GM18511 (cell line): ENCODE measurements at regions not wholly inside any gene's neighbourhood (a gene's known extent, or its start where the extent isn't known, plus 50 kb on each side); places are given as distances from the start of the nearest gene placed in this dataset.
A peak's percentile ranks its signal among the peaks of the same experiment; 100 is the strongest.

Experiments used
- ATAC-seq: cut with Tn5 transposase; IDR thresholded peaks from one replicate; pipeline ENCODE4 v1.9.1; 2021; ENCODE audit warnings: mild to moderate bottlenecking, moderate library complexity; ENCODE audit not compliant: unreplicated experiment

GRCh38 chr3:111244760-111245159 is 173.1 kb downstream of the NECTIN3 start:
- no peak for ATAC-seq

- no peak for ATAC-seq
These were observed 175.5 kb downstream of the NECTIN3 start for GRCh38 chr3:111246967-111247760.

GRCh38 chr3:111248406-111248805 is 176.8 kb downstream of the NECTIN3 start:
- ATAC-seq, result no peak

GRCh38 chr3:111249421-111249820 is 177.8 kb downstream of the NECTIN3 start:
- ATAC-seq, result no peak

DNA sequence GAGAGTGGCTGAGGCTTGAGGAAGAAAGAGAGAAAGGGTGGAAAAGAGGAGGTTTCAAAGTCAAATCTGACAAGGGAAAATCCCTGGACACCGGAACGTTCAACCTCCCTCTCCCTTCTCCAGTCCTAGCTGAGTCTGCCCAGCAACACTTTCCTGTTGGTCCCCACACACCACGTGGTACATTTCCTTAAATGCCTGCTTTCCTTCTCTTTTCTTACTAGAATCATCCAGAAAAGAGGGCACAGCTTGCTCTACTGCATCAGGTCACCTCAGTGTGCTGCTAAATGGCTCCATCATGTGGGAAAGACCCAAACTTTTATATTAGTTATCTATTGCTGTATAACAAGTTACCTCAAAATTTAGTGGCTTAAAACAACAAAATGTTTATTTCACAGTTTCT is 181.2 kb downstream of the NECTIN3 start:
- ATAC-seq, result peak; percentile 51

GRCh38 chr3:111253733-111254132 is 182.1 kb downstream of the NECTIN3 start:
- ATAC-seq, result no peak

- ATAC-seq, result peak; percentile 77
These were observed 189.3 kb downstream of the NECTIN3 start for GRCh38 chr3:111260878-111261277.

DNA sequence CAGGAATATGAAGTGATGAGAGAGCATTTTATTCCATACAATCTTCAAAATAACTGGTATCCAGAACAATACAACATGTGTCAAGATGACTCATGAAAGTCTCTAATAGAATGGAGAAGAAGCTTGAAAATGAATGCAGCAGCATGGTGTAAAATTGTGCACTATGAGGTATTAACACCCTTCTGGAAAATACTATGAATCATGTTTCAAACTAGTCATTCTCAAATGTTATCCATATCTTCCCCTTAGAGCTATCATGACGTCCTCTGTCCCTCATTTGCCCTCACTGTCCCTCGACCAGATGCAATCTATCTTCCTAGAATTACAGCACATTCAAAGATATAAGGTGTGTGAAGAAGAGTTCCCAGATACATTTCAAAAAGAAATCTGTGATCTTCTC is 198.2 kb downstream of the NECTIN3 start:
- no peak for ATAC-seq

- no peak for ATAC-seq
These were observed 205.6 kb downstream of the NECTIN3 start for GRCh38 chr3:111277226-111277625.

DNA sequence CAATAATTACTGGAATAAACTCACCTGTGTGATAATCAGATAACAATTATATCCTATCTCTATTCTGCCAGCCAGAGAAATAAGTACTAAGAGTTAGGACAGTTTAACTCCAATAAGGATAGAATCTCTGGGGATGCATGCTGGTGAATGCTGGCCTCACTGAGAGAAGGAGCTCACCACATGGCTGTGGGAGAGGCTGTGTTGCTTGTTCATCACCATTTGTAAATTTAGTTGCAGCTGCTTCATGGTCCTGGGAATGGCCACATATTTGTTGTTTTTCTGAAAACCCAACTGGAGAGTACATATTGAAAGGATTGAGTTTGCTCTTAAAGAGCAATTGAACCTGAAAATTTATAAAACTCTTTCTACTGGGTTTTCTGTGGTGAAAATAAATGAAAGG is 207.3 kb downstream of the NECTIN3 start:
- ATAC-seq, result no peak

GRCh38 chr3:111282024-111282423 is 210.4 kb downstream of the NECTIN3 start:
- ATAC-seq, result no peak

DNA sequence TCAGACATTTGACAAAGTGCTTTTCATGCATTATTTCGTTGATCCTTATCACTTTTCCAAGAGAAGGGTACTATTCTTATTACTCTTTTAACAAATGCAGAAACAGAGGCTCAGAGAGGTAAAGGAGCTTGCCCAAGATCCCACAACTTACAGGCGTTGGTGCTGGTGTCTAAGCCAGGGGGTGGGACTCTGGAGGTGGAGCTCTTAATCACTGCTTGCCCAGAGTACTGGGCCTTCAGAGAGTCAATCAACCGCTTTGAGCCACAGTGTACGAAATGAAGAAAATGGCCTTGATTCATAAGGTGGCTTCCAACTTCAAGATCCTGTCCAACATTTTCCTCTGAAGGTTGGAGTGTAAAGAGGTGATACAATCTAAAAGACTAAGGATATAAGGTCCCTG is 211.5 kb downstream of the NECTIN3 start:
- ATAC-seq, result no peak

DNA sequence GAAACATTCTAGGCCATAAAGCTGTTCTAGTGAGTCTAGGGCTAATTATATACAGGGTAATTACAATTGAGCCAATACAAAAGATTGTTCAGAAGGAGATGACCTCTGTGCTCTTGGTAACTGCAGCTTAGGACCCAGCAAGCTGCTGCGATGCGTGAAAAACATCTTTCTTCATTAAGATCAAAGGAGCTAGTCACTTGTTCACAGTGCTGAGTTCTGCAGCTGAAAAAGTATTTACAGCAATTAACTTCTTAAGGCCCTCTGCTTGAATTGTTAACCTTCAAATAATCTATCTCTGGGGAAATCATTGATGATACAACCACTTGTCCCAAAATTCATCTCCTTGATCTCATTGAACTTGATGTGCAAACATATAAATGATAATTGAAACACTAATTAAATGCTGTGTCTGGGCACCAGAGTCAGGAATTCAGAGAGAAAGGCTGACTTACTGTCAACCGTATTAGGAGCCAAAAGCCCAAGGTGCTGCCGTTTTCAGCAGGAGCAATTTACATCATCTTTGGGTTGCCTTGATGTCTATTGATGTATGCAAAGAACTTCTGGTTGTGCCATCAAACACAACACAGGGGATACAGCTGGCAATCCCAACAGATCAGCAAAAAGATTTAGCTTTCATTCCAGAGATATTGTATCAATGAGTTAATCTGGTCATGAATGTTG is 213.0 kb downstream of the NECTIN3 start:
- no peak for ATAC-seq

DNA sequence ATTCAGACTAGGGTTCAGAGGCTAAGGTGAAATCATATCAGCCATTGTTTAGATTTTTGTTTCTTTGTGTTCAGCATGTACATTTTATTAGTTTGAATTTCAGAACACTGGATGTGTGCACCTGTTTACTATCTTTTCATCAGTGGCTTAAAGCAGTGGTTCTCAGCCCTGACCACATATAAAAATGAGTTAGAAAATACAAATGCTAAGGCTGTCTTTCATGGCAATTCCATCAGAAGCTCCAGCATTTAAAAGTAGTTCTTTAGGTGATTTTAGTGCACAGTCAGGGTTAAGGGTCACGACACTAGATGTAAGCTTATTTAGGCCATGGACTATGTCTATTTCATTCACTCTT is 213.5 kb downstream of the NECTIN3 start:
- no peak for ATAC-seq

- ATAC-seq, result no peak
These were observed 214.1 kb downstream of the NECTIN3 start for GRCh38 chr3:111285694-111286093.

DNA sequence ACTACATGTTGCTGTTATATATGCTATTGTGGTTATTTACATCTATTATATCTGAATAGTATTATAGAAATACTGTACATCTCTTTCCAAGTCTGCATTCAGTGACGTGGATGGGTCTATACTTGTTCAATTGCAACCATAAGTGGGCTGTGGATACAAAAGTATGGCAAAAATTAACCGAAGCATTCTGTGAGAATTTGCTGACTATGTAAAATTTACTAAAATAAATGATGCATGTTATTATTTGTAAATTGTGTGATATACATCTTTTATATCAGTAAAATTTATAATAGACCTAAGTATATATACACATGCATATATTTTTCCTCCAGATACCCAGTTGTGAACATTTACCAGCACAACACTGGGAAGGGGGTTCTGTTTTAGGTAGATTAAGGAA is 215.1 kb downstream of the NECTIN3 start:
- ATAC-seq, result no peak

DNA sequence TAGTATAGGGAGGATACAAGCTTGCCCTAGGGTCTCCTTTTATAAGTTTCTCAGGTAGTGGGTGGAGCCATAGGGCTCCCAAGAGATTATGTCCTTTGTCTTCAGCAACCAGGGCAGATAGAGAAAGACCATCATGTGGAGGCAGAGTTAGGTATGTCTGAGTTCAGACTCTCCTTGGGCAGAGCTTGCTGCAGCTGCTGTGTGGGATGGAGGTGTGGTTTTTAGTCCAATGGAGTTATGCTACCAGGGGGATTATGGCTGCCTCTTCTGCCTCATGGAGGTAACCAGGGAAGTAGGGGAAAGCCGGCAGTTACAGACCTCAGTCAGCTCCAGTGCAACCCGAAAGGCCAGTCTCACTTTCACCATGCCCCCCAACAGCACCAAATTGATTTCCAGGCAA is 220.5 kb downstream of the NECTIN3 start:
- ATAC-seq, result no peak

- no peak for ATAC-seq
These were observed 227.6 kb downstream of the NECTIN3 start for GRCh38 chr3:111299192-111299615.

DNA sequence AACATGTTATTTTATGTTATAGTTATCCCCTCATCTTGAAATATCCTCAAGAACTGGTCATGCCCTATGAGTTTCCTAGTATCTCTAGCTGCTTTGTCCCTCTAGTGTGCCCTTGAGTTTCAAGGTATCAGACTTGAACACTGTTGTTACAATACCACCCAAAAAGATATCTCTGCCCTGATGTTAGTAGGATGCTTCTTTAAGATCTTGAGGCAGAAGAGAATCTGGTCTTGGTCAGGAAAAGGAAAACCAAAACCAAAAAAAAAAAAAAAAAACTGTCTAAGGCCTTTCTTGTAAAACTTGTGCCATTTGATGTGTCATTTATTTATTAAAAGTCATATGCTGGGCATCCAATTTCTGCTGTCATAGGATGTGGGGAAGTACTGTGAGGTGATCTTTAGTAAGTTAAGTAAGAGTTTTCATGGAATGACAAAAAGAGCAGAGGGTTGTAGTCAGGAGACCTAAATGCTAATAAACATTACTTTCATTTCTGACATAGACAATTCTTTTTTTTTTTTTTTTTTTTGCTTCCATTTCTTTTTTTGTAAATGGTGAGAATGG is 229.7 kb downstream of the NECTIN3 start:
- no peak for ATAC-seq

GRCh38 chr3:111302063-111302462 is 230.4 kb downstream of the NECTIN3 start:
- no peak for ATAC-seq

GRCh38 chr3:111303760-111304159 is 232.1 kb downstream of the NECTIN3 start:
- no peak for ATAC-seq

- no peak for ATAC-seq
These were observed 234.3 kb upstream of the CD96 start for GRCh38 chr3:111307676-111308075.
